ENCODE measurements at regions not wholly inside any gene's neighbourhood (a gene's known extent, or its start where the extent isn't known, plus 50 kb on each side); places are given as distances from the start of the nearest gene placed in this dataset.

DNA sequence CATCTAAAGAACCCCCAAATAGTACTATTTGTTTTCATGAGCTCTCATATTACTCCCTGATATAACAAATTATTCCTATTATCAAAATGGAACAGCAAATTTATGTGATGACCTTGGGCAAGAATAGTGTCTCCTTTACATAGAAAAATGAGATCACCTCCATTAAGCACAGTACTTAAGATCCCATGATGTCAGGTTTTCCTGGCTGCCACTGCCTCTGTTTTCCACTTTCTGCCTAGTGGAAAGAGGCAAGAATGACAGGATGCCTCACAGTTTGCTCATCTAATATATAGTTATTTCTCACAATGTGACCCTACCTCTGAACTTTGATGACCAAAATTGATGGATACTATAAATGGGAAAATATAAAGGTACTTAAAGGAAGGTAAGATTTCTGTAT lies 260.1 kb upstream of the SGK1 start:
- TF ChIP-seq, protein P1, sequence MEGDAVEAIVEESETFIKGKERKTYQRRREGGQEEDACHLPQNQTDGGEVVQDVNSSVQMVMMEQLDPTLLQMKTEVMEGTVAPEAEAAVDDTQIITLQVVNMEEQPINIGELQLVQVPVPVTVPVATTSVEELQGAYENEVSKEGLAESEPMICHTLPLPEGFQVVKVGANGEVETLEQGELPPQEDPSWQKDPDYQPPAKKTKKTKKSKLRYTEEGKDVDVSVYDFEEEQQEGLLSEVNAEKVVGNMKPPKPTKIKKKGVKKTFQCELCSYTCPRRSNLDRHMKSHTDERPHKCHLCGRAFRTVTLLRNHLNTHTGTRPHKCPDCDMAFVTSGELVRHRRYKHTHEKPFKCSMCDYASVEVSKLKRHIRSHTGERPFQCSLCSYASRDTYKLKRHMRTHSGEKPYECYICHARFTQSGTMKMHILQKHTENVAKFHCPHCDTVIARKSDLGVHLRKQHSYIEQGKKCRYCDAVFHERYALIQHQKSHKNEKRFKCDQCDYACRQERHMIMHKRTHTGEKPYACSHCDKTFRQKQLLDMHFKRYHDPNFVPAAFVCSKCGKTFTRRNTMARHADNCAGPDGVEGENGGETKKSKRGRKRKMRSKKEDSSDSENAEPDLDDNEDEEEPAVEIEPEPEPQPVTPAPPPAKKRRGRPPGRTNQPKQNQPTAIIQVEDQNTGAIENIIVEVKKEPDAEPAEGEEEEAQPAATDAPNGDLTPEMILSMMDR (IDR thresholded peaks at IDR 0.05) = no peak
- TF ChIP-seq MAZ (IDR thresholded peaks at IDR 0.05; ENCODE audit: borderline replicate concordance, low read depth, low read length) (no peak), PBX3 (IDR thresholded peaks at IDR 0.05) (no peak), CHD2 (IDR thresholded peaks at IDR 0.05; ENCODE audit: low read length, partially characterized antibody) (no peak), JUNB (IDR thresholded peaks at IDR 0.05) (no peak), POLR2A (IDR thresholded peaks at IDR 0.05; ENCODE audit: low read length) (no peak), MYC (IDR thresholded peaks at IDR 0.05; ENCODE audit: borderline replicate concordance, low read length) (no peak), MAFK (IDR thresholded peaks at IDR 0.05; ENCODE audit: partially characterized antibody) (no peak), ZC3H11A (IDR thresholded peaks at IDR 0.05) (no peak), NFE2L2 (conservative IDR thresholded peaks at IDR 0.05; ENCODE audit: low read length) (no peak), JUN (IDR thresholded peaks at IDR 0.05) (no peak)
- TF ChIP-seq, protein P2, sequence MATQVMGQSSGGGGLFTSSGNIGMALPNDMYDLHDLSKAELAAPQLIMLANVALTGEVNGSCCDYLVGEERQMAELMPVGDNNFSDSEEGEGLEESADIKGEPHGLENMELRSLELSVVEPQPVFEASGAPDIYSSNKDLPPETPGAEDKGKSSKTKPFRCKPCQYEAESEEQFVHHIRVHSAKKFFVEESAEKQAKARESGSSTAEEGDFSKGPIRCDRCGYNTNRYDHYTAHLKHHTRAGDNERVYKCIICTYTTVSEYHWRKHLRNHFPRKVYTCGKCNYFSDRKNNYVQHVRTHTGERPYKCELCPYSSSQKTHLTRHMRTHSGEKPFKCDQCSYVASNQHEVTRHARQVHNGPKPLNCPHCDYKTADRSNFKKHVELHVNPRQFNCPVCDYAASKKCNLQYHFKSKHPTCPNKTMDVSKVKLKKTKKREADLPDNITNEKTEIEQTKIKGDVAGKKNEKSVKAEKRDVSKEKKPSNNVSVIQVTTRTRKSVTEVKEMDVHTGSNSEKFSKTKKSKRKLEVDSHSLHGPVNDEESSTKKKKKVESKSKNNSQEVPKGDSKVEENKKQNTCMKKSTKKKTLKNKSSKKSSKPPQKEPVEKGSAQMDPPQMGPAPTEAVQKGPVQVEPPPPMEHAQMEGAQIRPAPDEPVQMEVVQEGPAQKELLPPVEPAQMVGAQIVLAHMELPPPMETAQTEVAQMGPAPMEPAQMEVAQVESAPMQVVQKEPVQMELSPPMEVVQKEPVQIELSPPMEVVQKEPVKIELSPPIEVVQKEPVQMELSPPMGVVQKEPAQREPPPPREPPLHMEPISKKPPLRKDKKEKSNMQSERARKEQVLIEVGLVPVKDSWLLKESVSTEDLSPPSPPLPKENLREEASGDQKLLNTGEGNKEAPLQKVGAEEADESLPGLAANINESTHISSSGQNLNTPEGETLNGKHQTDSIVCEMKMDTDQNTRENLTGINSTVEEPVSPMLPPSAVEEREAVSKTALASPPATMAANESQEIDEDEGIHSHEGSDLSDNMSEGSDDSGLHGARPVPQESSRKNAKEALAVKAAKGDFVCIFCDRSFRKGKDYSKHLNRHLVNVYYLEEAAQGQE (IDR thresholded peaks at IDR 0.05) = no peak
- TF ChIP-seq, protein P3, sequence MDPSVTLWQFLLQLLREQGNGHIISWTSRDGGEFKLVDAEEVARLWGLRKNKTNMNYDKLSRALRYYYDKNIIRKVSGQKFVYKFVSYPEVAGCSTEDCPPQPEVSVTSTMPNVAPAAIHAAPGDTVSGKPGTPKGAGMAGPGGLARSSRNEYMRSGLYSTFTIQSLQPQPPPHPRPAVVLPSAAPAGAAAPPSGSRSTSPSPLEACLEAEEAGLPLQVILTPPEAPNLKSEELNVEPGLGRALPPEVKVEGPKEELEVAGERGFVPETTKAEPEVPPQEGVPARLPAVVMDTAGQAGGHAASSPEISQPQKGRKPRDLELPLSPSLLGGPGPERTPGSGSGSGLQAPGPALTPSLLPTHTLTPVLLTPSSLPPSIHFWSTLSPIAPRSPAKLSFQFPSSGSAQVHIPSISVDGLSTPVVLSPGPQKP (IDR thresholded peaks at IDR 0.05; ENCODE audit: low read depth, low read length) = no peak
